Keratinocyte (primary cell): ENCODE measurements at regions not wholly inside any gene's neighbourhood (a gene's known extent, or its start where the extent isn't known, plus 50 kb on each side); places are given as distances from the start of the nearest gene placed in this dataset.

Source experiments
- CTCF ChIP-seq, 3 experiments: IDR thresholded peaks in 1 of 3; conservative IDR thresholded peaks in 1 of 3; optimal IDR thresholded peaks in 1 of 3; 2 replicates in 2 of 3; 3 replicates in 1 of 3; pipeline versions ENCODE3 to v1.5.1; 2011; ENCODE audit warnings: low read length in 3 of 3, mild to moderate bottlenecking in 3 of 3, moderate library complexity in 2 of 3, control low read depth in 1 of 3, inconsistent platforms in 1 of 3; ENCODE audit not compliant: insufficient read depth in 2 of 3; ENCODE audit errors: extremely low read depth in 1 of 3
- EZH2 ChIP-seq: IDR thresholded peaks from one replicate; pipeline ENCODE4 v1.6.1; 2012; ENCODE audit warnings: inconsistent platforms, mild to moderate bottlenecking, low read length, moderate library complexity

DNA sequence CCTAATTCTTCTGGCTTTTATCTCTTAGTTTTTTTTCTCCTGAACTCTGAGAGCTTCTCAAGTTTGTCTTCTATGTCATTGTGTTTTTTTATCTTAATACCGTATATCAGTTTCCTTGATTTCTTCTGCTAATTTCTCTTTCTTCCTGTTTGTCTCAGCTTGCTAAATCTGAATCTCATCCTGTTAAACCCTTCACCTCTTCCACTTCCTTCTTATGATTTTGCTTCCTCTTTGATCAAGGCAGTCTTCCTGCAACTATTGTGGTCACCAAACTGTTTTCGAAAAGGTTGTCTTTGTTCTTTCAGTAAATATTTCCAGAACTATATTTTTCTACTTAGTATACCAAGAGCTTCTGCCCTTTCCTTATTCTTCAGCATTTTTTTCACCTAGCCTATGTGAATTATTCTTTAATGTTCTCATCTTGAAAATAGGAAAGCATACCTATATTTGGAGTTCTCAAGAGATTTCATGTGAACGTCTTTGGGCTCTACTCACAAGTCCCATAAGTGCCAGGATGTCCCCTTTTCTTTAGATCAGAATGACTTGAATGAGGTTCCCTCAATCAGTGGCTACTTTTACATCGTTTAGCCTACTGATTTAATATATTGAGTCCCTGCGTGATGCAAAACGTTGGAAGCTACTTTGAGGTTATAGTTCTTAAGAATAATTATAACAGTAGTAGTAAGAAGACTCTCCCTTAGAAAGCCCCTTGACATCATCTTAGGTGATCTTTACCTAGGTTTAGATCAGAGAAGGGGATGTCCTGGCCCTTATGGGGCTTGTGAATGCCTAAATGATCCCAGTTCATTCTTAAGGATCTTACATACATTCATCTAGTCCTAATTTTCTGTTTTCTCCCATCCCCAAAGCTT, 415.4 kb upstream of the AUTS2 start:
- no peak for TF ChIP-seq CTCF (optimal IDR thresholded peaks at IDR 0.05 in 1 of 3, IDR thresholded peaks at IDR 0.05 in 1 of 3, conservative IDR thresholded peaks at IDR 0.05 in 1 of 3; ENCODE audit: extremely low read depth in 1 of 3, insufficient read depth in 2 of 3, low read length in 3 of 3)
- no peak for TF ChIP-seq EZH2
